ENCODE measurements at regions not wholly inside any gene's neighbourhood (a gene's known extent, or its start where the extent isn't known, plus 50 kb on each side); places are given as distances from the start of the nearest gene placed in this dataset.

GRCh38 chr6:9957215-9957759, 457.6 kb downstream of the TFAP2A start:
- no peak overlapping the region for H3K4me3 ChIP-seq (ENCODE audit: low read depth, low read length)
- DNase-seq (ENCODE audit: low read depth): no peak
- no peak for TF ChIP-seq CTCF (IDR thresholded peaks at IDR 0.05; ENCODE audit: low read depth, low read length, missing control alignments)
- in situ Hi-C loops (cut with HindIII; ENCODE audit: low sequenced_read_pairs): no loop called here

- DNase-seq (ENCODE audit: low read depth): no peak
- no peak for TF ChIP-seq CTCF (IDR thresholded peaks at IDR 0.05; ENCODE audit: low read depth, low read length, missing control alignments)
- in situ Hi-C loops (cut with HindIII; ENCODE audit: low sequenced_read_pairs): no loop called here
- no peak overlapping the region for H3K4me3 ChIP-seq (ENCODE audit: low read depth, low read length)
Measured at GRCh38 chr6:9948678-9949077, 466.2 kb downstream of the TFAP2A start.

- in situ Hi-C loops (cut with HindIII; ENCODE audit: low sequenced_read_pairs): no loop called here
- no peak overlapping the region for H3K4me3 ChIP-seq (ENCODE audit: low read depth, low read length)
- TF ChIP-seq CTCF (IDR thresholded peaks at IDR 0.05; ENCODE audit: low read depth, low read length, missing control alignments): no peak
- no peak for DNase-seq (ENCODE audit: low read depth)
Measured at GRCh38 chr6:9943986-9944385, 470.9 kb downstream of the TFAP2A start.

GRCh38 chr6:9943026-9943425, 471.8 kb downstream of the TFAP2A start:
- DNase-seq (ENCODE audit: low read depth): no peak
- no peak for TF ChIP-seq CTCF (IDR thresholded peaks at IDR 0.05; ENCODE audit: low read depth, low read length, missing control alignments)
- in situ Hi-C loops (cut with HindIII; ENCODE audit: low sequenced_read_pairs): no loop called here
- no peak overlapping the region for H3K4me3 ChIP-seq (ENCODE audit: low read depth, low read length)

- in situ Hi-C loops (cut with HindIII; ENCODE audit: low sequenced_read_pairs): no loop called here
- no peak for DNase-seq (ENCODE audit: low read depth)
Measured at GRCh38 chr6:9942131-9942530, 472.7 kb downstream of the TFAP2A start.

GRCh38 chr6:9938801-9939200, 476.1 kb downstream of the TFAP2A start:
- H3K4me3 ChIP-seq (ENCODE audit: low read depth, low read length): no peak overlapping the region
- DNase-seq (ENCODE audit: low read depth): no peak
- in situ Hi-C loops (cut with HindIII; ENCODE audit: low sequenced_read_pairs): no loop called here
- TF ChIP-seq CTCF (IDR thresholded peaks at IDR 0.05; ENCODE audit: low read depth, low read length, missing control alignments): no peak

More at GRCh38 chr6:9942131-9942530, 472.7 kb downstream of the TFAP2A start:
- TF ChIP-seq CTCF (IDR thresholded peaks at IDR 0.05; ENCODE audit: low read depth, low read length, missing control alignments): no peak
- H3K4me3 ChIP-seq (ENCODE audit: low read depth, low read length): no peak overlapping the region
